ENCODE measurements at regions not wholly inside any gene's neighbourhood (a gene's known extent, or its start where the extent isn't known, plus 50 kb on each side); places are given as distances from the start of the nearest gene placed in this dataset.

DNA sequence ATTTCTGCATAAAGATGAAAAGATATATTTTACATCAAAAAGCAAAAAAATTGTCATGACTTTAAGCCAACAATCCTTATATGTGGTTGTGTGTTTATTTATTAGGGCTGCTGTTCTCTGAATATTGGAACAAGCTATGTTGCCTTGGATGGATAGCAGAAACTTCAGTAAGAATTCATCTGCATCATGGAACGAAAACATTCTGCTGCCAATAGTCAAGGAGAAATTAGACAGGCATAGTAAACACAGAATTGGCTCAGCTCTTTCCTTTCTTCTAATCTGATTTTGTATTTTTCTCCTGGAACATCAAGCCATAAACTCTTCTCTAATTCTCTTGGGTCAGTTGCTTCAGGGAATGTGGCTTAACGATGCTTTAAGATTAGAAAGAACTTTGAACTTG is 1257.0 kb downstream of the NLGN4X start:
- TF ChIP-seq, protein P1, sequence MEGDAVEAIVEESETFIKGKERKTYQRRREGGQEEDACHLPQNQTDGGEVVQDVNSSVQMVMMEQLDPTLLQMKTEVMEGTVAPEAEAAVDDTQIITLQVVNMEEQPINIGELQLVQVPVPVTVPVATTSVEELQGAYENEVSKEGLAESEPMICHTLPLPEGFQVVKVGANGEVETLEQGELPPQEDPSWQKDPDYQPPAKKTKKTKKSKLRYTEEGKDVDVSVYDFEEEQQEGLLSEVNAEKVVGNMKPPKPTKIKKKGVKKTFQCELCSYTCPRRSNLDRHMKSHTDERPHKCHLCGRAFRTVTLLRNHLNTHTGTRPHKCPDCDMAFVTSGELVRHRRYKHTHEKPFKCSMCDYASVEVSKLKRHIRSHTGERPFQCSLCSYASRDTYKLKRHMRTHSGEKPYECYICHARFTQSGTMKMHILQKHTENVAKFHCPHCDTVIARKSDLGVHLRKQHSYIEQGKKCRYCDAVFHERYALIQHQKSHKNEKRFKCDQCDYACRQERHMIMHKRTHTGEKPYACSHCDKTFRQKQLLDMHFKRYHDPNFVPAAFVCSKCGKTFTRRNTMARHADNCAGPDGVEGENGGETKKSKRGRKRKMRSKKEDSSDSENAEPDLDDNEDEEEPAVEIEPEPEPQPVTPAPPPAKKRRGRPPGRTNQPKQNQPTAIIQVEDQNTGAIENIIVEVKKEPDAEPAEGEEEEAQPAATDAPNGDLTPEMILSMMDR (IDR thresholded peaks at IDR 0.05), result no peak
- no peak for TF ChIP-seq POLR2A (IDR thresholded peaks at IDR 0.05)
- intact Hi-C loops (cut with DNase I), result no loop called here

DNA sequence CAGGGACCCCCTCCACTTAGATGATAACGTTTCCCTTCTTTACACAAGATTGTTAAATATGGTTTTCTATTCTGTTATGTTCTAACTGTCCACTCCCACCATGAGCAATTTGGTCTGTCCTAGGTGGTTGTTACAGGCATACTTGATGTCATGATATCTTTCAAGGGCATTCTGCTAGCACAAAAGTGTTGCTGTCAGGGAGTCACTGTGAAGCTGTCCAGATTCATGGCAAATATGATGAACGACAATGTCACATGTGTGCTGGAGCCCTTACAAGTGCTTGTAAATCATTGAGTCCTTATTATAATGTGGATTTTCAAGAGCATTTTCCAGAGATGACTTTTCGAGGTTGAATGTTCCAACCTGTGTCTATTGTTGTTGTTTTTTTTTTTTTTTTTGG is 1250.7 kb upstream of the PRKX start:
- 40 to 51% (median 43%) methylated on average over 3 of the region's 3 CpGs for WGBS, 4 donors
- TF ChIP-seq, protein P1 (IDR thresholded peaks at IDR 0.05), result no peak
- TF ChIP-seq POLR2A (IDR thresholded peaks at IDR 0.05), result no peak
- Histone ChIP-seq H3K9me3 (replicated peaks in 1 of 3) (no peaks in the 10 kb centered on the region), H3K36me3 (replicated peaks in 1 of 2) (no peaks in the 10 kb centered on the region), H3K4me3 (no peak overlapping the region), H3K27me3 (no peaks in the 10 kb centered on the region), H3K27ac (no peak overlapping the region), H3K4me1 (replicated peaks in 1 of 2) (no peaks in the 10 kb centered on the region)
- intact Hi-C loops (cut with DNase I), result no loop called here
- DNase-seq, result no peak

More for the DNA sequence above, 1257.0 kb downstream of the NLGN4X start:
- Histone ChIP-seq H3K4me1 (replicated peaks in 1 of 2) (no peaks in the 10 kb centered on the region), H3K27me3 (no peaks in the 10 kb centered on the region), H3K27ac (no peak overlapping the region), H3K9me3 (replicated peaks in 1 of 3) (no peaks in the 10 kb centered on the region), H3K36me3 (replicated peaks in 1 of 2) (no peaks in the 10 kb centered on the region), H3K4me3 (no peak overlapping the region)
- WGBS, 4 donors, result 65 to 76% (median 72%) methylated on average over 2 of the region's 2 CpGs
- DNase-seq, result no peak

DNA sequence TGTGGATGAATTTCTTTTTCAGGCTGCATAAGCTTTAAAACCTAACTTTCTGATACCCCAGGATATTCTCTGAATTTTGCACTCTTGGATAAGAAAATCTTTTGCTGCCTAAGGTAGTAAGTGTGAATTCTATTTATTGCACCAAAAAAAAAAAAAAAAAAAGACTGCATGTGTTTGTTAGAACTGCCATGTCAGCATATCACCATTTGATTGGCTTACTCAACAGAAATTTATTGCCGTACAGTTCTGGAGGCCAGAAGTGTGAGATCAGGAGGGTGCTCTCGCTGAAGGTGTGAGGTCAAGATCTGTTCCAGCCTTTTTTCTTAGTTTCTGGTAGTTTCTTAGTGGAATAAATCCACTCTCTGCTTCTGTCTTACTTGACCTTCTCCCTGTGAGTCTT is 1250.0 kb upstream of the PRKX start:
- no peaks in the 10 kb centered on the region for H3K9me3 ChIP-seq (replicated peaks in 1 of 3)
- no peak overlapping the region for H3K27ac ChIP-seq
- no peak overlapping the region for H3K4me3 ChIP-seq
- TF ChIP-seq, protein P1 (IDR thresholded peaks at IDR 0.05), result no peak
- no peak for TF ChIP-seq POLR2A (IDR thresholded peaks at IDR 0.05)
- H3K27me3 ChIP-seq, result no peaks in the 10 kb centered on the region
- WGBS, 4 donors, result 84 to 86% (median 84%) methylated on average over 2 of the region's 2 CpGs
- H3K4me1 ChIP-seq (replicated peaks in 1 of 2), result no peaks in the 10 kb centered on the region
- intact Hi-C loops (cut with DNase I), result no loop called here
- DNase-seq, result no peak
- no peaks in the 10 kb centered on the region for H3K36me3 ChIP-seq (replicated peaks in 1 of 2)

DNA sequence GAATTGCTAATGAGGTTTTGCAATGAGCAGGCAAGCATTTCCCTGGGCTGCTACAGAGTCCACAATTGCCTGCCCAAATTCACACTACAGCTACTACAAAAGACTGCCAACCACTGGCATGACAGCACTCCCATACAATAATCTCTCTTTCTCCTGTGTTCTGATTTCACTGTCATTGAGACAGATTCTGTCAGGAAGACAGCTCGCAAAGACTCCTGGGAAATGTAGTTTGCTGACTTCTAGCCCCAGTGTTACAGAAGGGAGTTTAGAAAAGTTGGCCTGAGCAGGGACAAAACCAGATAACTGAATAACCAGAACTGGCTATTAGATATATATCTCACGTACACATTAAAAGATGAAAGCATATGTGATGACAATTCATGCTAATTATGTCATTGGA is 1231.3 kb upstream of the PRKX start:
- TF ChIP-seq, protein P1 (IDR thresholded peaks at IDR 0.05), result no peak
- no peak for TF ChIP-seq POLR2A (IDR thresholded peaks at IDR 0.05)
- WGBS, 4 donors, result 68 to 83% (median 74%) methylated on average over 2 of the region's 2 CpGs
- intact Hi-C loops (cut with DNase I), result no loop called here
- H3K9me3 ChIP-seq (replicated peaks in 1 of 3), result no peaks in the 10 kb centered on the region
- no peak overlapping the region for H3K27ac ChIP-seq
- H3K36me3 ChIP-seq (replicated peaks in 1 of 2), result no peaks in the 10 kb centered on the region
- no peaks in the 10 kb centered on the region for H3K27me3 ChIP-seq
- DNase-seq, result no peak
- no peaks in the 10 kb centered on the region for H3K4me1 ChIP-seq (replicated peaks in 1 of 2)
- H3K4me3 ChIP-seq, result no peak overlapping the region
